Progenitor cell of endocrine pancreas (in vitro differentiated cells): ENCODE measurements at regions not wholly inside any gene's neighbourhood (a gene's known extent, or its start where the extent isn't known, plus 50 kb on each side); places are given as distances from the start of the nearest gene placed in this dataset.

Source experiments
- DNase-seq: peaks from one replicate; pipeline ENCODE4 v3.0.0; 2021; ENCODE audit warnings: low spot score; ENCODE audit not compliant: unreplicated experiment
- H3K27ac Mint-ChIP-seq: 2 replicates; pipeline ENCODE4 v1.8.0; 2021; ENCODE audit warnings: mild to moderate bottlenecking, moderate library complexity, mixed read lengths
- H3K27me3 Mint-ChIP-seq: 2 replicates; pipeline ENCODE4 v1.8.0; 2021; ENCODE audit warnings: mixed read lengths
- H3K36me3 Mint-ChIP-seq: 2 replicates; pipeline ENCODE4 v1.8.0; 2022; ENCODE audit warnings: mixed read lengths; ENCODE audit not compliant: insufficient read depth
- H3K4me1 Mint-ChIP-seq: 2 replicates; pipeline ENCODE4 v1.8.0; 2021; ENCODE audit warnings: low read depth, mixed read lengths
- H3K4me3 Mint-ChIP-seq: 2 replicates; pipeline ENCODE4 v1.8.0; 2021; ENCODE audit warnings: low read depth, mild to moderate bottlenecking, moderate library complexity, mixed read lengths
- H3K9me3 Mint-ChIP-seq: 2 replicates; pipeline ENCODE4 v1.8.0; 2021; ENCODE audit warnings: low read depth, mixed read lengths
- CTCF ChIP-seq: fragments of 200-600 bp; sonication (generic); IDR thresholded peaks from one replicate; pipeline ENCODE4 v1.5.0; 2021; ENCODE audit warnings: antibody characterized with exemption, mild to moderate bottlenecking; ENCODE audit not compliant: unreplicated experiment

- Mint-ChIP-seq H3K4me1 (peaks cover 3% of the 10 kb centered on the region), H3K36me3 (no peaks in the 10 kb centered on the region), H3K27me3 (peaks cover 95% of the 10 kb centered on the region), H3K27ac (no peak overlapping the region), H3K4me3 (no peak overlapping the region), H3K9me3 (no peaks in the 10 kb centered on the region)
- no peak for DNase-seq
- no peak for TF ChIP-seq CTCF
Measured at GRCh38 chr16:86287664-86288201, 222.6 kb upstream of the FOXF1 start.

GRCh38 chr16:86288716-86289294, 221.5 kb upstream of the FOXF1 start:
- Mint-ChIP-seq H3K27ac (no peak overlapping the region), H3K27me3 (peaks cover 95% of the 10 kb centered on the region), H3K36me3 (no peaks in the 10 kb centered on the region), H3K4me3 (no peak overlapping the region), H3K9me3 (no peaks in the 10 kb centered on the region), H3K4me1 (peaks cover 3% of the 10 kb centered on the region)
- no peak for TF ChIP-seq CTCF
- DNase-seq, result no peak

- Mint-ChIP-seq H3K27me3 (peaks cover 94% of the 10 kb centered on the region), H3K4me1 (peaks cover 3% of the 10 kb centered on the region), H3K27ac (no peak overlapping the region), H3K4me3 (no peak overlapping the region), H3K9me3 (no peaks in the 10 kb centered on the region), H3K36me3 (no peaks in the 10 kb centered on the region)
- DNase-seq, result no peak
- TF ChIP-seq CTCF, result no peak
Measured at GRCh38 chr16:86289304-86289703, 221.0 kb upstream of the FOXF1 start.

GRCh38 chr16:86289907-86290306, 220.4 kb upstream of the FOXF1 start:
- H3K4me1 Mint-ChIP-seq, result peaks cover 3% of the 10 kb centered on the region
- no peak for TF ChIP-seq CTCF
- no peak overlapping the region for H3K4me3 Mint-ChIP-seq
- H3K9me3 Mint-ChIP-seq, result no peaks in the 10 kb centered on the region
- DNase-seq, result no peak
- peaks cover 94% of the 10 kb centered on the region for H3K27me3 Mint-ChIP-seq
- no peak overlapping the region for H3K27ac Mint-ChIP-seq
- H3K36me3 Mint-ChIP-seq, result no peaks in the 10 kb centered on the region

- Mint-ChIP-seq H3K4me3 (no peak overlapping the region), H3K4me1 (peaks cover 3% of the 10 kb centered on the region), H3K36me3 (no peaks in the 10 kb centered on the region), H3K27me3 (peaks cover 89% of the 10 kb centered on the region), H3K27ac (no peak overlapping the region), H3K9me3 (no peaks in the 10 kb centered on the region)
- TF ChIP-seq CTCF, result no peak
- no peak for DNase-seq
Measured at GRCh38 chr16:86291491-86291890, 218.8 kb upstream of the FOXF1 start.
